ENCODE measurements at regions not wholly inside any gene's neighbourhood (a gene's known extent, or its start where the extent isn't known, plus 50 kb on each side); places are given as distances from the start of the nearest gene placed in this dataset.

DNA sequence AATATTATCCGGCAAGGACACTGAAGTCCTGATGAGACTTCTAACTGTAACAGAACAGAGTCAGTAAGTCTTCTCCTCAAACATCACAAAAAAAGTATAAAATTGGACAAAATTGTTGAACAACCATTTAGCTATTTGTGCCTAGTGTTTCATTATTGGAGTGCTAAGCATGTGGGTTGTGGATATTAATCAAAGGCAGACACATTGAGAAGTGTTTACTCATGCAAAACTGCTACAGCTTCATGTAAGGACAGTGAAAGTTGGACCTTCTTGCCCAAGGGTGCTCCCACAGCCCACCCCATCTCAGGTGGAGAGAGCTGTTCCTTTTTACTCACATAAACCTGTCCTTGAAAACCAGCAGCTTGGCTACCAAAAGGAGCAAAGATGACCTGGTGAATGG, 355.1 kb upstream of the DAB2 start:
- TF ChIP-seq, protein P1, sequence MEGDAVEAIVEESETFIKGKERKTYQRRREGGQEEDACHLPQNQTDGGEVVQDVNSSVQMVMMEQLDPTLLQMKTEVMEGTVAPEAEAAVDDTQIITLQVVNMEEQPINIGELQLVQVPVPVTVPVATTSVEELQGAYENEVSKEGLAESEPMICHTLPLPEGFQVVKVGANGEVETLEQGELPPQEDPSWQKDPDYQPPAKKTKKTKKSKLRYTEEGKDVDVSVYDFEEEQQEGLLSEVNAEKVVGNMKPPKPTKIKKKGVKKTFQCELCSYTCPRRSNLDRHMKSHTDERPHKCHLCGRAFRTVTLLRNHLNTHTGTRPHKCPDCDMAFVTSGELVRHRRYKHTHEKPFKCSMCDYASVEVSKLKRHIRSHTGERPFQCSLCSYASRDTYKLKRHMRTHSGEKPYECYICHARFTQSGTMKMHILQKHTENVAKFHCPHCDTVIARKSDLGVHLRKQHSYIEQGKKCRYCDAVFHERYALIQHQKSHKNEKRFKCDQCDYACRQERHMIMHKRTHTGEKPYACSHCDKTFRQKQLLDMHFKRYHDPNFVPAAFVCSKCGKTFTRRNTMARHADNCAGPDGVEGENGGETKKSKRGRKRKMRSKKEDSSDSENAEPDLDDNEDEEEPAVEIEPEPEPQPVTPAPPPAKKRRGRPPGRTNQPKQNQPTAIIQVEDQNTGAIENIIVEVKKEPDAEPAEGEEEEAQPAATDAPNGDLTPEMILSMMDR (conservative IDR thresholded peaks at IDR 0.05; ENCODE audit: low read depth, low read length), result no peak
- no peak for TF ChIP-seq EZH2 (IDR thresholded peaks at IDR 0.05; ENCODE audit: borderline replicate concordance, low read depth, low read length, poor library complexity, severe bottlenecking)

Data from A673 (cell line).